K562 (cell line): ENCODE measurements at regions not wholly inside any gene's neighbourhood (a gene's known extent, or its start where the extent isn't known, plus 50 kb on each side); places are given as distances from the start of the nearest gene placed in this dataset.
A peak's percentile ranks its signal among the peaks of the same experiment; 100 is the strongest.

ENCODE experiments used
- ATF4 ChIP-seq: fragments of 450-650 bp; formaldehyde crosslinking; IDR thresholded peaks from 2 replicates; pipeline ENCODE4 v1.4.0; 2022; ENCODE audit warnings: mild to moderate bottlenecking, moderate library complexity
- ATF6 ChIP-seq: sonication (generic); formaldehyde crosslinking; IDR thresholded peaks from 2 replicates; pipeline ENCODE4 v1.4.0; 2020; ENCODE audit warnings: mild to moderate bottlenecking, missing genetic modification reagents
- E2F6 ChIP-seq, 2 experiments: IDR thresholded peaks; 2 replicates each; pipeline ENCODE4 v1.6.1; 2011; ENCODE audit warnings: borderline replicate concordance in 1 of 2, control low read depth in 1 of 2, low read depth in 1 of 2, low read length in 1 of 2, mild to moderate bottlenecking in 1 of 2, mixed read lengths in 1 of 2, moderate library complexity in 1 of 2; ENCODE audit not compliant: insufficient read depth in 1 of 2, insufficient read length in 1 of 2, poor library complexity in 1 of 2, severe bottlenecking in 1 of 2; ENCODE audit errors: extremely low read depth in 1 of 2
- FOXM1 ChIP-seq, 2 experiments: fragments of 450-650 bp in 1 of 2; sonication (generic) in 1 of 2; formaldehyde crosslinking in 1 of 2; IDR thresholded peaks; 2 replicates each; pipeline versions ENCODE4 v1.6.1 to v1.9.0; 2017 to 2022; ENCODE audit warnings: low read depth in 2 of 2, mild to moderate bottlenecking in 2 of 2, missing genetic modification reagents in 1 of 2, moderate library complexity in 1 of 2
- HDAC3 ChIP-seq: fragments of 450-650 bp; IDR thresholded peaks from 2 replicates; pipeline ENCODE4 v1.6.1; 2018; ENCODE audit warnings: borderline replicate concordance, mild to moderate bottlenecking, moderate library complexity; ENCODE audit not compliant: partially characterized antibody
- RBM39 ChIP-seq: fragments of 200-400 bp; formaldehyde crosslinking; optimal IDR thresholded peaks from 2 replicates; pipeline ENCODE3; 2018; ENCODE audit warnings: low read depth, low read length
- SMARCA5 ChIP-seq: fragments of 450-650 bp; IDR thresholded peaks from 2 replicates; pipeline ENCODE4 v1.6.1; 2016
- SMC3 ChIP-seq: conservative IDR thresholded peaks from 2 replicates; pipeline ENCODE4 v1.6.1; 2011; ENCODE audit warnings: low read depth, low read length, improper control_type of control experiment; ENCODE audit not compliant: insufficient read depth
- TARDBP ChIP-seq: fragments of 450-650 bp; IDR thresholded peaks from 2 replicates; pipeline ENCODE4 v1.6.1; 2016
- VEZF1 ChIP-seq: fragments of 200-800 bp; sonication (Bioruptor generic); IDR thresholded peaks from 2 replicates; pipeline ENCODE4 v1.6.1; 2017; ENCODE audit warnings: missing genetic modification characterization, missing compliant biosample characterization
- XRCC3 ChIP-seq: fragments of 450-650 bp; IDR thresholded peaks from 2 replicates; pipeline ENCODE4 v1.6.1; 2017; ENCODE audit warnings: mild to moderate bottlenecking, moderate library complexity
- XRCC5 ChIP-seq: fragments of 200-400 bp; formaldehyde crosslinking; IDR thresholded peaks from 2 replicates; pipeline ENCODE4 v1.6.1; 2017; ENCODE audit warnings: low read depth, mild to moderate bottlenecking, low read length
- ZBTB17 ChIP-seq: fragments of 450-650 bp; formaldehyde crosslinking; IDR thresholded peaks from 2 replicates; pipeline ENCODE4 v1.4.0; 2020; ENCODE audit warnings: mild to moderate bottlenecking
- ZNF232 ChIP-seq: sonication (generic); formaldehyde crosslinking; IDR thresholded peaks from 2 replicates; pipeline ENCODE4 v1.8.0; 2022; ENCODE audit warnings: mild to moderate bottlenecking, missing genetic modification reagents
- ZNF311 ChIP-seq: fragments of 250-450 bp; sonication (Bioruptor Pico); IDR thresholded peaks from 2 replicates; pipeline ENCODE4 v1.4.0; 2020; ENCODE audit warnings: mild to moderate bottlenecking, moderate library complexity
- ZNF316 ChIP-seq: fragments of 450-650 bp; IDR thresholded peaks from 2 replicates; pipeline ENCODE4 v1.6.1; 2016
- ZNF445 ChIP-seq: fragments of 250-450 bp; sonication (Bioruptor Pico); IDR thresholded peaks from 2 replicates; pipeline ENCODE4 v1.4.0; 2020; ENCODE audit warnings: low read depth, mild to moderate bottlenecking, moderate library complexity
- ZNF551 ChIP-seq: fragments of 250-450 bp; sonication (Bioruptor Pico); IDR thresholded peaks from 2 replicates; pipeline ENCODE4 v1.5.0; 2021; ENCODE audit warnings: mild to moderate bottlenecking, moderate library complexity
- ZNF655 ChIP-seq: fragments of 250-450 bp; sonication (Bioruptor Pico); IDR thresholded peaks from 2 replicates; pipeline ENCODE4 v1.5.0; 2021
- ZNF668 ChIP-seq: fragments of 250-450 bp; sonication (Bioruptor Pico); IDR thresholded peaks from 2 replicates; pipeline ENCODE4 v1.8.0; 2022; ENCODE audit warnings: mild to moderate bottlenecking, inconsistent platforms

- TF ChIP-seq ATF4 (CRISPR knock-in tag): no peak
- no peak for TF ChIP-seq SMC3
- no peak for TF ChIP-seq TARDBP
- TF ChIP-seq HDAC3: peak; percentile 94
- no peak for TF ChIP-seq RBM39
- TF ChIP-seq ZNF668 (CRISPR knock-in tag): no peak
- TF ChIP-seq ZNF311: 0 out of 2 replicates have a peak, but pooled peaks have one; percentile 15
- no peak for TF ChIP-seq ATF6 (CRISPR knock-in tag)
- TF ChIP-seq ZNF316: no peak
- no peak for TF ChIP-seq XRCC3
- TF ChIP-seq E2F6 (IDR thresholded peaks at IDR 0.05; ENCODE audit: borderline replicate concordance in 1 of 2, extremely low read depth in 1 of 2, insufficient read depth in 1 of 2, insufficient read length in 1 of 2, low read depth in 1 of 2, low read length in 1 of 2, poor library complexity in 1 of 2, severe bottlenecking in 1 of 2): no peak
- no peak for TF ChIP-seq ZNF232 (CRISPR knock-in tag)
- no peak for TF ChIP-seq ZNF551 (CRISPR knock-in tag)
- peak; percentile 60; the same call in 1 of the 2 replicates for TF ChIP-seq FOXM1 (IDR thresholded peaks at IDR 0.05; ENCODE audit: low read depth)
- TF ChIP-seq FOXM1 (CRISPR knock-in tag; IDR thresholded peaks at IDR 0.05; ENCODE audit: low read depth): no peak
- TF ChIP-seq SMARCA5: no peak
- no peak for TF ChIP-seq ZNF445 (CRISPR knock-in tag)
- no peak for TF ChIP-seq ZNF655 (CRISPR knock-in tag)
- peak; percentile 68; the same call in 1 of the 2 replicates for TF ChIP-seq XRCC5
- no peak for TF ChIP-seq ZBTB17
- TF ChIP-seq VEZF1 (CRISPR knock-in tag): peak; percentile 60
Measured at GRCh38 chr12:4153343-4153892, 120.1 kb upstream of the CCND2 start (continued).
